Activated CD8-positive, alpha-beta memory T cell treated with anti-CD3 and anti-CD28 coated beads for 48 hours (primary cell): ENCODE measurements at regions not wholly inside any gene's neighbourhood (a gene's known extent, or its start where the extent isn't known, plus 50 kb on each side); places are given as distances from the start of the nearest gene placed in this dataset.

Experiments used
- DNase-seq, 3 experiments: peaks; one replicate each; pipeline ENCODE4 v3.0.0-alpha.2; 2020; ENCODE audit warnings: low read depth in 2 of 3, low spot score in 2 of 3

DNA sequence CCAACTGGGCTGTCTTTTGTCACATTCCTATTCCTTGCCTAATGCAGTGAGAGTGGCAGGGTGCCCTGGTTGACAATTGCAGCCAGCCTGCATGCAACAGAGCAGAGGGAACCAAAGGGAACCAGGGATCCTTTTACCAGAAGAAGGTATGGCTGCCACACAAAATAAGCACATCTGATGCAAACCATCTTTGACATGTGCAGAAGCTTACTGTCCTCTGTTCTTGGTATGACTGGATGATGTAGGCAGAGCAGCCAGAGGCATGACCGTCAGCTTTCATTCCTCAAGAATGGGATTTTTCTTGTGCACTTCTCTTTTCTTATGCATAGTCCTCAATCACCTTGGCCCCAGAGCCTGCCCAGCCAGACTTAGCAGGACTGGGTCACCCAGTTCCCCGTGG, 116.1 kb downstream of the UQCRFS1 start:
- DNase-seq: no peak

DNA sequence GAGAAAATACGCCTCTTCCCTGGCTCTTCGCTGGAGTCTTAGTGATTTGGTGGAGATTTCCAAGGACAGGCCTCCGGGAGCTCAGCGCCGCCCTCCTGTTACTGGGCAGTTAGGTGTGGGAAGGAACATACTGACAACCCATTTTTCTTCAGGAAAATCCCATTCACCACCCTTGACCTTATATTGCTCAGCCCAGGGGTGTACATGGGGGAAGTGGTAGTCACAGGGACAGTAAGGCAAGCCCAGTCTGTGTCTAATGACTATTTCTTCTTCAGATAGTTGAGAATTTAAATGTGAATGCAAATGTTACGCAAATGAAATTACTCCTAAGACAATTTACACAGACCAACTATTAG, 119.4 kb downstream of the UQCRFS1 start:
- no peak for DNase-seq

DNA sequence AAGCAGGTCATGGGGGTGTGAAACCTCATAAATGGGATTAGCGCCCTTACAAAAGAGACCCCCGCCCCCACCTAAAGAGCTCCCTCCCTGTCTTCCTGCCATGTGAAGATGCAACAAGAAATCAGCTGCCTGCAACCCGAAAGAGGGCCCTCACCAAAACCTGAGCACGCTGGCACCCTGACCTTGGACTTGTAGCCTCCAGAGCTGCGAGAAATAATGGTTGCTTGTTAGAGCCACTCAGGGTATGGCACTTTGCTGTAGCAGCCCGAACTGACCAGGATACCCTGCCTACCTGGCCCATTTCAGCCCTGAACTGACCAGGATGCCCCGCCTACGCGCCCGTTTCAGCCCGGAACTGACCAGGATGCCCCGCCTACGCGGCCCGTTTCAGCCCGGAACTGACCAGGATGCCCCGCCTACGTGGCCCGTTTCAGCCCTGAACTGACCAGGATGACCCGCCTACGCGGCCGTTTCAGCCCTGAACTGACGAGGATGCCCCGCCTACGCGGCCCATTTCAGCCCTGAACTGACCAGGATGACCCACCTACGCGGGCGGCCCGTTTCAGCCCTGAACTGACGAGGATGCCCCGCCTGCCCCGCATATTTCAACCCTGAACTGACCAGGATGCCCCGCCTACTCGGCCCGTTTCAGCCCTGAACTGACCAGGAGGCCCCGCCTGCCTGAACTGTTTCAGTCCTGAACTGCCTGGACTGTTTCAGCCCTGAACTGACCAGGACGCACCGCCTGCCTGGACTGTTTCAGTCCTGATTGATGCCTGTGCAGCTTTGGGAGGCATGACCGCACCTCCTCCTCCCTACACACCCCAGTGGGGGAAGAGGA, 120.0 kb downstream of the UQCRFS1 start:
- no peak for DNase-seq

DNA sequence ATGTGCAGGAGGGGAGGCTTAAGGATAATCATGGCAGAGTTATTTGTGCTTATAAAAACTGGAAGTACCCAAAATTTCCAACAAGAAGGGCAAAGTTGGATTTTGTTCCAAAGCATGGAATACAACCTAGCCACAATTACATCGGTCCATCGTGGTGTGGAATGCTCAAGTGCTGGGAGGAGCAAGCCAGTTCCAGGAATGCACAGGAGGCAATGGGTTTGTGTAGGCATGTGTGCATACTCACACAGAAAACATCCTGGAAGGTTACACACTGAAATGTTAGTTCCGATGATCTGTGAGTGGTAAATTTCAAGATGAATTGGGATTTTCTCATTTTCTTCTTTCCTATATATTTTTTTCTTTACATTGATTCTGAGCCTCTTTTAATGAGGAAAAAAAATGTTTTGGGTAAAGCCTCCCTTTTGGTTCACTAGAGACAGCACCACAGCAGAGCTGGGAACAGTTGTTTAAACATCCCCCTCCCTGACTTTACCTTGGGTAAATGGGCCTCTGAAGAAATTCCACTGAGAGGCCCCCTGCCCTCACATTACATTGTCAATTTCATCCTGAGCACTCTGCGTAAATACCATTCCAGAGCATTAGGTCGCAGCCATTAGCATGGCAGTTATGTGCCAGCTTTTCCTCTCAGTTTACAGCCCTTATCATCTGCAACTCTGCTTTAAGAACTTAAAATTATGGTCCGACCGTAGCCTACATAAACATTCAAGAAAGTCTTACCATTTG, 122.0 kb downstream of the UQCRFS1 start:
- no peak for DNase-seq

DNA sequence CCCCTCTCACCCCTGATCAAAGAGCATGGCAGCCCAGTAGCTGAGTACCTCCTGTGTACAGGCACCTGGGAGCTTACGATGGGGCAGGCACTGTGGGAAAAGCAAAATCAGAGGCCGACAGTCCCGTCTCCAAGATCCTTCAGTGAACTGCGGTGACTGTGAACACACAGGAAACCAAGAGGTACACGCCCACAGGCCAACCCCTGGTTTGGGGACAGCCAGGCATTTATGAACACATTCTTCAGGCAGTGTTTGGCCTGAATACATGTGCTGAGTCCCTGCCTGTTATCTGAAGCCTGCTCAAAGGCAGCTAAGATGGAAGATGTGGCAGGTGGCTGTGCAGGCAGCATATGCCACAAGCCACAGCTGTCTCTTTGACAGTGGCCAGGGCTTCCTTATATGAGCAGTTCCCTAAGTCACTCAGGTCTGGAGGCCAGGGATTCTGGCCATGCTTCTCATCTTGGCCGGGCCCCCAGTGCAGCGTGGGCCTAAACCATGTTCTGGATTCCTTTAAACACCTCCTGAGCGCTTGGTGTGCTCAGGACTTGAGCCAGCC, 123.6 kb downstream of the UQCRFS1 start:
- DNase-seq: no peak

DNA sequence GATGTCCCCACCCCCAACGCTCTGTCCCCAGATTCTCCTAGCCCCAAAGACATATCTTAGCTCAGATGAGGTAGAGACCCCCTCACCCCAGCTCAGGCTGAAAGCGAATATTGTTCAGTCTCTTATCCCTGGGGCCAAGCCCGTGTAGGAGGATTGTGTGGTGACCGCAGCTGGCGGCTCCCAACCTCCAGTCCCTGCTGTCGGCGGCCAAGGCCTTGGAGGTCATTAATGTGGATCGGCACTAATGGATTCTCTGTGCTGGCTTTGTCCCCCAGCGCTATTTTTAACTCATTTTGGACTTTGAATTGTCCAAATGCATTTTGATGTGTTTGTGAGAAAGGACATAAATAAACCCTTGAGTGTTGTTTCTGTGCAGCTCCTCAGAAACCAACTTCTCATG, 124.2 kb downstream of the UQCRFS1 start:
- DNase-seq: no peak

DNA sequence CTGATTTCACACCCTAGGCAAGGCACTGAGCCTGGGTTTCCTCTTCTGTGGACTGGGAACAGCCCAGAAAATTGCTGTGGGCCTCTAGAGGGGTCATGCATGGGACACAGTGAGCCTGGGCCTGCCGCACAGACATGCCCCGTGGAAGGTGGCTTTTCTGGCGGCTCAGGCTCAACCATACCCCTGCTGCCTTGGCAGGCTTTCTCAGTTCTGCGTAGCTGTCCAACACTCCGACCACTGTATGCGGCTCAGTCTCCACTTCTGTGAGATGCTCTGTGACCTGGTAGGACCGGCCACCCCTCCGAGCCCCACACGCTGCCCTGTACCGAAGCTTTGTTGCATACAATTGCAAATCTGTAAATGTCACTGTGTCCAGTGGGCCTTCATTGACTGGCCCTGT, 126.3 kb downstream of the UQCRFS1 start:
- DNase-seq: no peak

DNA sequence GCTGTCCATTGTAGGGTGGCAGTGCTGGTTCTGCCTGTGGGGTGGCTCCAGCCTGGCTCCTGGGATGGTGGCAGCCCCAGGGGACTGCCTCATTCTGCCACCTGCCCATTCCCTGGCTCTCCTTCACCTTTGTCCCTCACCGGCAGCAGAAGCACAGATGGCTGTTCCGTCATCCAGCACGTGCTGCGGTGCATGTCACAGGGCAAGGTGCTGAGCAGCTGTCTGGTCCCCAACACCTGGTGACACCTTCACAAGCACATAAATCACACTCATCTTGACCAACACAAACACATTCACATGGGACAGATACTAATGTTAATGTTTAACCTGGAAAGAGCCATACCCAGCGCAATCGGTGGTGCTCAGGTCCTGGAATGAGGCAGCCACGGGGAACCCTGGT, 126.8 kb downstream of the UQCRFS1 start:
- no peak for DNase-seq

DNA sequence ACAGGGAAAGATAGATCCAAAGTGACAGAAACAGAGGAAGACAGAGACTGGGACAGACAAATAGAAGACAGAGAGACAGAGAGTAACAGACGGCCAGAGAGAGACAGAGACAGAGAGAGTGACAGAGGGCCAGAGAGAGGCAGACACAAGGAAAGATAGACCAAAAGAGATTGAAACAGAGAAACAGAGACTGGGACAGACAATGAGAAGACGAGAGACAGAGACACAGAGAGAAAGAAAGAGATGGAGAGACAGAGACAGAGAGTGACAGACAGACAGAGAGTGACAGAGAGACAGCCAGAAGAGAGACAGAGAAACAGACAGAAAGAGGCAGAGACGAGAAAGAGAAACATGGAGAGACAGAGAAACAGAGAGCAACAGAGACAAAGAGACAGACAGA, 127.3 kb downstream of the UQCRFS1 start:
- no peak for DNase-seq

DNA sequence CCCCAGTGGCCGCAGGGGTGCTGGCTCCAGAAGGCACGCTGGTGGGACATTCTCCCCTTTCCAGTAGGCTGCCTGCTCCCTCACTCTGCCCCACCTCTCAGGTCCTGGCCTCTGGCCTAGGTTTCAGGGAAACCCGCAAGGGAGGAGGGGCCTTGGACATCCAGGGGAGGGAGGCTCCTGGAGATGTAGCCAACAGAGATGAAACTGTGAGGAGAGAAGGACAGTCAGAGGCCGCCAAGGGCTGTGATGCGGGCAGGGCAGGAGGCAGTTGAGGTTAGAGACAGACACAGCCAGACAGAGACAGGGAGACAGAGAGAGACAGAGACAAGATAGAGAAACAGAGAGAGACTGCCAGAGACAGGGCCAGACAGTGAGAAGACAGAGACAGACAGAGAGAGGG, 127.7 kb downstream of the UQCRFS1 start:
- no peak for DNase-seq

DNA sequence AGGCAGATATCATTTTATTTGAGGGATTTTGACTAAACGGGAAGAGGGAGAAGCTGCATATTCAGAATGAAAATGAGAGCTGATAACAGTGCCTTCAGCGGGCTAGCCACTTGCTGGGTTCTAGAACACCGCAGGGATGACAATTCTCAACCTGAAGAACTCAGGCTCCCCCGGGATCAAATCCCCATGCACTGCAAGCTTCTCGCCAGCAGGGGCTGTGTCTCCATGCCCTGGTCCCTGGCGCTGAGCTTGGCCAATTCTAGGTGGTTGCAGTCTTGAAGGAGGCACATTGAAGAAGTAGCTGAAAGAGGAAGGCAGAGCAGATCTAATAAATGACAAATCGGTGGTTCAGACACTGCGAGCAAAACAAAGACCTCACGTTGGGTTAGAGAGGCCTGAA, 128.7 kb downstream of the UQCRFS1 start:
- DNase-seq: no peak

DNA sequence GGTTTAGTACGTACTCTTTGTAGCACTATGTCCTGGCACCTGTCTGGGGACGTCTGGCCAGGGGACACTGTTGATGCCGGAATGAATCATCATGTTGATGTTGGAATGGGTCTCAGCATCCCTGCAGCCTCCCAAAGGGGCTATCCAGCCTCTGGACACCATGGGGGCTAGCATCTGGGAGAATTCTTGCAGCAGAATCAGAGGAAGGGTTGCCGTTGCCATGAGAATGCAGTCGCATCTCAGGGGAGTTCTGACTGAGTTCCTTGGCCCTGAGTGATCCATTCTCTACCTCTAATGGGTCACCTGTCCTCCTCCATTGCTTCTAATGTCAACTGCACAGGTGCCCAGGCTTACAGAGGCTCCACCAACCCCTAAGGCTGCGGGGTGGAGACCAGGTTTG, 129.1 kb downstream of the UQCRFS1 start:
- no peak for DNase-seq

DNA sequence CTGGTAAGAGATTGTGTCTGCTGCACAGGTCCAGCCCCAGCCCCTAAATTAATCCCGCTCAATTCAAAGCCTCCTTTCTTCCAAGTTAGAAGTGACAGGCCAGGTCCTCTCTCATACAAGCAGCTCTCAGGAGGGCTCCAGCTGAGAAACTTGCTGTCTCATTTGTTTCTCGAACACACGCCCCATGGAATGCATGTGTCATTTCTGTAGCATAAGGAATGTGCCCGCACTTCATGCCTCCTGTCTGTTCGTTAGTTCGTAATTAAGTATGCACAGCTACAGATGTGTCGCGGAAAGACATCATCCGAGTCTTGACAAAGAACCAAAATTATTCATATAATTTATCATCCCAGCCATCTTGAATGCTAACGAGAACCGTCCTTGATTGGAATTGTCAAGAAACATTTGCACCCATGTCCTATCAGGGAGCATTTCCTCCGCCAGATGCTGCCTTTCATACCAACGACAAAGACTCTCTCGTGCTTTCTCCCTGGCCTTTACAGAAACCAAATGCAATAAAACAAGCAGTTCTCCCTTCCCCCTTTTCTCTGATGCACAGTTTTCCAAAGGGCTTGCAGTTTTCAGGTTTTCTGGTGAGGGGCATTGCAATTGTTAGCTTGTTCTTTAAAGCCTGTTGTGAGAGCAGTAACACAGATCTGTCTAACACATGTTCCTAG, 133.5 kb downstream of the UQCRFS1 start:
- DNase-seq: no peak

DNA sequence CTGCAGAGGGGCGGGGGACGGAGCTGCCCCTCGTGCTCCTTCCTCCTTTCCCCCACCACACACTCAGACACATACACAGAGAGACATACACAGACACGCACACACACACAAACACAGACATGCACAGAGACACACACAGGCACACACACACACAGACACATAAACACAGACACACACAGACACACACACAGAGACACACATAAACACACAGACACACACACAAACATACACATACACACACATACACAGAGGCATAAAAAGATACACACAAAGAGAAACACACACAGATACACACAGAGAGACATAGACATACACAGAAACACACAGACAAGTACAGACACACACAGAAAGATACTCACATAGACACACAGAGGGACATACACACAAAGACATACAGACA, 136.0 kb downstream of the UQCRFS1 start:
- no peak for DNase-seq

DNA sequence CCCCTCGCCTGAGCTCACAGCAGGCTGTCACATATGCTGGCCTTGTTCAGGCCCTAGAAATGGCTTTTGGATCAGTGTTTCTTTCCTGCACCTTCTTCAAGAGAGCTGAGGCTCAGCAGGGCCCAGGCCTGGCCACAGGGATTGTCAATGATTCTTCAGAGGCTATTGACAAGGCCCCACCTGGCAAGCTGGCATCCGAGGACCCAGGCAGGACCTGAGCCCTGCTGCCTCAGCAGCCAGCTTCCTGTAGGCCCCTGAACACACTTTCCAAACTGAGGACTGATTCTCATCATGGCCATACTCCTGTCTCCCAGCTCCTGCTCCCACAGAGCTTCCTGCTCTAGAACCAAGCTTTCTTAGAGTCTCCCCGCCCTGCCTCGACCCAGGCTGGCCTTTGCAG, 136.8 kb downstream of the UQCRFS1 start:
- no peak for DNase-seq

DNA sequence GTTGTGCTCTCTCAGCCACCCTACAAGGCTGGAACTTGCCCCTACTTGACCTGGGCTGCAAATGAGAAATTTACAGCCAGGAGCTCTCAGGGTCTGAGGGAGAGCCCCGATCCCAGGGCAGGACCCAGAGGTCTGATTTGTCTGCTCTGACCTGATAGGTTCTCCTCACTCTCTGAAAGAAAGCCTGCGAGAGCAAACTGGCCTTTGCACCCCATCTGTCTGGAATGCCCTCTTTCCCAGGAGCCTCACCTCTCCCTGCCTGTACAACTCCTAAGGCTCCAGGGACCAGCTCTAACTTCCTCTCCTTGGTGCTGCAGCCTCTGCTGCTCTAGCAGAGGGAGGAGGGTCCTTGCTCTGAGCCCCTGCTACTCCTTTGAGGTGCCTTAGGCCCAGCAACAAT, 137.8 kb downstream of the UQCRFS1 start:
- no peak for DNase-seq

DNA sequence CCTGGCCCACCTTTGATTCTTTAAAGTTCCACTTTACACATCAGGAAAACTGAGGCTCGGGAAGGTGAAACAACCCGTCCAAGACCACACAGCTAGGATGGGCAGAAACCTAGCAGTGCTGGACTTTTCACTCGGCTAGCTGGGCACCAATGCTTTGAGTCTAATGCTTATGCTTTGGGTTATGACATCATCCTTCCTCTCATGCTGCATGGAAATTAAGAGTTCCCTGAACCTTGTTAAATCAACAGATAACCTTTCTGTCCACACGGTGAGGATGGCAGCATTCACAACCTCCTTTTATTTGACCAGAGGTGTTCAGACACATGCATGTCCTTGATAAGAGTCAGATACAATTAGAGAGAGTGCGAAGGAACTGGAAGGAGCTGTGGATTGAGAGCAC, 138.4 kb downstream of the UQCRFS1 start:
- DNase-seq: no peak

DNA sequence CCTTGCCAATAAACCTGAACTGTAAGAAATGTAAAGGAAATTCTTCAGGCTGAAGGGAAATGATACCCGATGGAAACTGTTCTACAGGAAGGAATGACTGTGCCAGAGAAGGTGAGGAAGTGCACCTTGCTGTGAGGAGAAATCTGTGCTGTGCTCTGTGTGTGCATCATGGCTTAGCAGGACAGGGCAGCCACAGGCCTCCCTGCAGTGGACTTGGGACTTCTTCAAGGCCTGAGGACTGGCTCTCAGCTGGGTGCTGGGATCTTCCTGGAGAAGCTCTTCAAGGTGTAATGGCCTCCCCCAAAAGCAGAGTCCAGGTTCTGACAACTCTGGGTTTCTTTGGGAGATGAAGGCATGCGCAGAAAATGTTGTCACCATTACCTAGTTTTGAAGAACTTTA, 145.1 kb downstream of the UQCRFS1 start:
- no peak for DNase-seq

DNA sequence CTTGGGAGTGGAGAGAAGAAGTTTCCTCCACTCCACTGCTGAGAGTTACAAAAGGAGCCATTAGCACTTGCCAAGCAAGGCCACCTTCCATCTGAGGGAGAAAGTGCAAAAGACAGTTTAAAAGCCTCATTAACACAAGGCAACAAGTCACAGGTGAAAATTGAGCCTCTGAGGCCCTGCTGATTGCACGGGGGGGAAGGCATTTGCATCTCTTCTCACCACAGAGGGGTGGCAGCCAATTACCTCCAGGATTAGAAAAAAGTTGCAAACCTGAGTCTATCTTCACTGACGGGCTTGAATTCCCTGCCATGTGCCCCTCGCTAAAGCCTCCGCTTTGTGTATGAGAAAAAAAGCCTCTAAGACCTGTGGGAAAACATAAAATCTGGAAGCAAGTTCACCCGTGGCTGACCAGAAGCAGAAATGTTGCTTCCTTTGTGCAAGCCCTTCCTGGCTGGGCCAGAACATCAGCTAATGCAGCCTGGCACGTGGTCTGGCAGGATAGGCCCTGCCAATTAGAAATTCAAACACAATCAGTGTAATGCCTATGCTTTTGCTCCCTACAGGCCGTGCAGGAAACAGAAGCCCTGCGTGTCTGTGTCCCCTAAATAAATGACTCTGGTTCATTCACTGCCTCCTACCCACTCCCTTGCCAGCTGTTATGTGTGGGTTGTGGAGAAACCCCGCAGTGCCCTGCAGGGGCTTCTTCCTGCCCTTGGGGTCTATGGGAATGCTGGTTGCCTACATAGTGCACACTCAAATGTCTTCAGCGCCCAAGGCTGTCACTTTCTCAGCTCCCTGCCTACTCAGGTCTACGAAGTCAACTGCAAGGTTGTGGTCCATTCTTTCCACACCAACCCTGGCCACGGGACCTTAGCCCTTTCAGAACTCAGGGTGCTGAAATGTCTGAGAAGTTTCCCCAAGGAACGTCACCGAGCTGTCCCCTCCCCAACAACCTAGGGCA, 150.2 kb downstream of the UQCRFS1 start:
- no peak for DNase-seq

DNA sequence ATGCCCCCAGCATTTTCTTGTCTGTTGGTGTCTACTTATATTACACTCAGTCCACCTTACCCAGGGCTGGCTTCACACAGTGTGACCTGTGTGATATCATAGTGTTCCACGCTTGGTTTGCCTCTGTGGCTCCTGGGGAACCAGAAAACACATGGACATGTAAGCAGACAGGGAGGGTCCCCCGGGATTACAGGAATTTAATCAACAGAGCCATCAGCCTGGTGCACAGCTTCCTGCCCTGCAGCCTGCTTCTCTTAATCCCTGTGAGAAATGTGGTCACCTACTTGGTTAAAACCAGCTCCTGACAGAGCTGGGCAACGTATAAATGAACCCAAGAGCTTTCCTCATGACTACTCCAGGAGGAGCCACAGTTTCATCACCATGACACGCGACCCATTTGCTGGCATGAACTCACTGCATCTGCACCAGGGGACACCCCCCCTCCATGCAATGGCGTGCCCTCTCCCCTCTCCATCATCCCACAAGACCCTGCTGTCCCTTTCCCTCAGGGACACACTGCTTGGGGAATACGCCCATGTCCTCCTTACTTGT, 152.1 kb downstream of the UQCRFS1 start:
- DNase-seq: no peak
